Naive thymus-derived CD4-positive, alpha-beta T cell (primary cell): ENCODE measurements at regions not wholly inside any gene's neighbourhood (a gene's known extent, or its start where the extent isn't known, plus 50 kb on each side); places are given as distances from the start of the nearest gene placed in this dataset.

ENCODE experiments used
- ATAC-seq: fragments of 150-1000 bp; cut with Tn5 transposase; 2 replicates; pipeline ENCODE4 v1.10.0; 2021; ENCODE audit warnings: mild to moderate bottlenecking, moderate library complexity
- CTCF ChIA-PET: fragments of 350-600 bp; sonication (Branson Sonifier 250); formaldehyde crosslinking; loops from one replicate; lab custom pipeline; 2021; ENCODE audit warnings: antibody characterized with exemption; lab: Charles Lee
- POLR2A ChIA-PET: fragments of 350-600 bp; sonication (Branson Sonifier 250); formaldehyde crosslinking; loops from one replicate; lab custom pipeline; 2021; ENCODE audit warnings: antibody characterized with exemption, inconsistent platforms; lab: Charles Lee
- DNase-seq, 9 donors: peaks; one replicate each; pipeline versions ENCODE4 v3.0.0 to v3.0.0-alpha.2; 2020 to 2022; ENCODE audit warnings: mixed read lengths in 1 of 9
- H3K27ac ChIP-seq: one replicate; pipeline ENCODE4 v1.7.0; 2013; ENCODE audit warnings: mild to moderate bottlenecking, low read depth, low read length, moderate library complexity
- H3K27me3 ChIP-seq, 2 donors: one replicate each; pipeline ENCODE4 v1.7.0; 2013; ENCODE audit warnings: low read length in 2 of 2, mild to moderate bottlenecking in 2 of 2, moderate library complexity in 2 of 2; ENCODE audit not compliant: control insufficient read depth in 2 of 2, insufficient read depth in 2 of 2
- H3K36me3 ChIP-seq, 3 experiments: 1 replicate in 2 of 3; 2 replicates in 1 of 3; pipeline ENCODE4 v1.7.0; 2013; ENCODE audit warnings: low read length in 3 of 3, mild to moderate bottlenecking in 3 of 3, moderate library complexity in 1 of 3; ENCODE audit not compliant: insufficient read depth in 3 of 3, control insufficient read depth in 2 of 3
- H3K4me1 ChIP-seq, 2 donors: one replicate each; pipeline ENCODE4 v1.7.0; 2013; ENCODE audit warnings: low read length in 2 of 2, mild to moderate bottlenecking in 2 of 2, moderate library complexity in 1 of 2; ENCODE audit not compliant: control insufficient read depth in 2 of 2, insufficient read depth in 2 of 2
- H3K4me3 ChIP-seq: 2 replicates; pipeline ENCODE4 v1.7.0; 2013; ENCODE audit warnings: mild to moderate bottlenecking, low read length
- H3K9me3 ChIP-seq, 3 experiments: 1 replicate in 2 of 3; 2 replicates in 1 of 3; pipeline ENCODE4 v1.7.0; 2013; ENCODE audit warnings: low read length in 3 of 3; ENCODE audit not compliant: control insufficient read depth in 2 of 3
- H3K27ac Mint-ChIP-seq, 9 donors: one replicate each; pipeline ENCODE4 v1.8.0; 2020 to 2022; ENCODE audit warnings: mixed read lengths in 9 of 9, mild to moderate bottlenecking in 8 of 9, moderate library complexity in 5 of 9, inconsistent platforms in 2 of 9
- H3K27me3 Mint-ChIP-seq, 5 donors: one replicate each; pipeline ENCODE4 v1.8.0; 2021 to 2022; ENCODE audit warnings: mixed read lengths in 5 of 5, mild to moderate bottlenecking in 1 of 5
- H3K36me3 Mint-ChIP-seq, 5 donors: one replicate each; pipeline ENCODE4 v1.8.0; 2020 to 2022; ENCODE audit warnings: mixed read lengths in 5 of 5, mild to moderate bottlenecking in 3 of 5, inconsistent platforms in 1 of 5
- H3K4me1 Mint-ChIP-seq, 7 donors: one replicate each; pipeline ENCODE4 v1.8.0; 2020 to 2022; ENCODE audit warnings: mixed read lengths in 7 of 7, mild to moderate bottlenecking in 3 of 7, inconsistent platforms in 1 of 7
- H3K4me3 Mint-ChIP-seq, 10 donors: one replicate each; pipeline ENCODE4 v1.8.0; 2020 to 2022; ENCODE audit warnings: mild to moderate bottlenecking in 10 of 10, mixed read lengths in 10 of 10, moderate library complexity in 6 of 10, inconsistent platforms in 2 of 10
- H3K9me3 Mint-ChIP-seq, 11 donors: one replicate each; pipeline ENCODE4 v1.8.0; 2020 to 2022; ENCODE audit warnings: mixed read lengths in 11 of 11, mild to moderate bottlenecking in 4 of 11, inconsistent platforms in 1 of 11, moderate library complexity in 1 of 11
- intact Hi-C, 2 donors: fragments of 100-400 bp; cut with micrococcal nuclease; formaldehyde crosslinking; loops; one replicate each; pipeline ENCODE4 v1.15.1; 2023

GRCh38 chr12:127268706-127269425 lies 998.1 kb upstream of the TMEM132C start:
- Histone ChIP-seq H3K4me1 (no peaks in the 10 kb centered on the region), H3K36me3 (no peaks in the 10 kb centered on the region), H3K27ac (no peak overlapping the region), H3K9me3 (no peaks in the 10 kb centered on the region), H3K4me3 (no peak overlapping the region), H3K27me3 (no peaks in the 10 kb centered on the region)
- ChIA-PET CTCF (no interaction called here), POLR2A (no interaction called here)
- H3K4me1 Mint-ChIP-seq = no peaks in the 10 kb centered on the region
- DNase-seq (no peak), ATAC-seq (no peak)
- no peaks in the 10 kb centered on the region for H3K36me3 Mint-ChIP-seq
- H3K27me3 Mint-ChIP-seq = peaks cover 0 to 25% (median 18%) of the 10 kb centered on the region in 5 donors
- no peak overlapping the region for H3K4me3 Mint-ChIP-seq
- H3K27ac Mint-ChIP-seq = no peak overlapping the region
- peaks cover 0 to 9% (median 0%) of the 10 kb centered on the region in 11 donors for H3K9me3 Mint-ChIP-seq
- intact Hi-C loops = no loop called here

- peaks cover 0 to 7% (median 0%) of the 10 kb centered on the region in 11 donors for H3K9me3 Mint-ChIP-seq
Observed at GRCh38 chr12:127270193-127270592, 996.8 kb upstream of the TMEM132C start.

DNA sequence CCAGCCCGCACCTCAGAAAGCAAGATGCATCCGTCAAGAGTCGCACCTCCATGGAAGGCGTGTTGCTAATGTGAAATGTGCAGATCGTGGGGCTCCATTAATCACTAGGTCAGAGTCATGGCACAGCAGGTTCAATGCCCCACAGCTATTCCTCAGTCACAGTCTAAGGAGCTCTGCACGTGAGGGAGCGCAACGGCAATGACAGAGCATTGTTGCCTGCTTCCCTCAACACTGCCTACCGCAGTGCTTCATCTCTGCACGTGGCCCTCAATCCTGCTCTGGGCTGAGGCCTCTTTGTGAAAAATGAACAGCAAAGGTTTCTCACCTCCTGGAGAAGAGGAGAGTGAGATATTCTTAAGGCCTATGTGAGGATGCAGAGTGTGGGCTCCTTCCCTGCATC lies 995.2 kb upstream of the TMEM132C start:
- Mint-ChIP-seq H3K27ac (no peak overlapping the region), H3K27me3 (peaks cover 0 to 21% (median 14%) of the 10 kb centered on the region in 5 donors), H3K9me3 (peaks cover 0 to 2% (median 0%) of the 10 kb centered on the region in 11 donors), H3K36me3 (no peaks in the 10 kb centered on the region), H3K4me3 (no peak overlapping the region), H3K4me1 (no peaks in the 10 kb centered on the region)
- intact Hi-C loops = no loop called here
- no peaks in the 10 kb centered on the region for H3K27me3 ChIP-seq
- no peaks in the 10 kb centered on the region for H3K4me1 ChIP-seq
- ChIA-PET CTCF (interaction anchor here (1.5 kb wide), 1 partner anchor 9 kb away, joined by 3 read pairs; no protein-coding TSS in a partner anchor), POLR2A (no interaction called here)
- H3K9me3 ChIP-seq = no peaks in the 10 kb centered on the region
- no peak overlapping the region for H3K27ac ChIP-seq
- no peak overlapping the region for H3K4me3 ChIP-seq
- H3K36me3 ChIP-seq = no peaks in the 10 kb centered on the region
- no peak for DNase-seq
- ATAC-seq = no peak

More at GRCh38 chr12:127270193-127270592, 996.8 kb upstream of the TMEM132C start:
- Mint-ChIP-seq H3K36me3 (no peaks in the 10 kb centered on the region), H3K4me3 (no peak overlapping the region), H3K27me3 (peaks cover 0 to 21% (median 14%) of the 10 kb centered on the region in 5 donors), H3K27ac (no peak overlapping the region), H3K4me1 (no peaks in the 10 kb centered on the region)
- intact Hi-C loops = no loop called here
- CTCF ChIA-PET = no interaction called here
- DNase-seq (no peak), ATAC-seq (no peak)
- Histone ChIP-seq H3K4me3 (no peak overlapping the region), H3K4me1 (no peaks in the 10 kb centered on the region), H3K36me3 (no peaks in the 10 kb centered on the region), H3K9me3 (no peaks in the 10 kb centered on the region), H3K27me3 (no peaks in the 10 kb centered on the region), H3K27ac (no peak overlapping the region)
- POLR2A ChIA-PET = no interaction called here

- Histone ChIP-seq H3K27ac (no peak overlapping the region), H3K27me3 (no peaks in the 10 kb centered on the region), H3K9me3 (no peaks in the 10 kb centered on the region), H3K4me3 (no peak overlapping the region), H3K36me3 (no peaks in the 10 kb centered on the region), H3K4me1 (no peaks in the 10 kb centered on the region)
- ChIA-PET CTCF (interaction anchor here (1.5 kb wide), 1 partner anchor 8 kb away, joined by 3 read pairs; no protein-coding TSS in a partner anchor), POLR2A (no interaction called here)
- H3K4me1 Mint-ChIP-seq = peaks cover 0 to 3% (median 0%) of the 10 kb centered on the region in 7 donors
- H3K27me3 Mint-ChIP-seq = peaks cover 0 to 23% (median 13%) of the 10 kb centered on the region in 5 donors
- no peak for ATAC-seq
- H3K27ac Mint-ChIP-seq = no peak overlapping the region
- no peak overlapping the region for H3K4me3 Mint-ChIP-seq
- H3K9me3 Mint-ChIP-seq = peaks cover 0 to 2% (median 0%) of the 10 kb centered on the region in 11 donors
- intact Hi-C loops = no loop called here
- no peak for DNase-seq
- H3K36me3 Mint-ChIP-seq = no peaks in the 10 kb centered on the region
Observed at GRCh38 chr12:127272864-127273263, 994.1 kb upstream of the TMEM132C start.

DNA sequence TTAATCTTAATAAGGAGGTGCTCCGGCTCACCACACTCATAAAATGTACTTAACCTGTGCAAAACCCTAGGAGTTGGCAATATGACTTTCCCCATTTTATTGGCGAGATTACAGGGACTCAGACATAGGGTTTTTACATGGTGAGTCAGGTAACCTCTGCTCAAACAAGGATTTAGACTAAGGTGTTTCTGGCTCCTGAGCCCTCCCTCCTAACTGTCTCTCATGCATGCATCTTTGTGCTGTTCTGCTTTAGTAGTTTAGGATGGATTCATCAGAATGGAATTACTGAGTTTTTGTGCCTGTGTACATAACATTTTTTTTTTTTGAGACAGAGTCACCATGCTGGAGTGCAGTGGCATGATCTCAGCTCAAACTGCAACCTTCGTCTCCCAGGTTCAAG lies 993.3 kb upstream of the TMEM132C start:
- no peak overlapping the region for H3K27ac Mint-ChIP-seq
- ATAC-seq (no peak), DNase-seq (no peak)
- H3K9me3 Mint-ChIP-seq = peaks cover 0 to 2% (median 0%) of the 10 kb centered on the region in 11 donors
- H3K4me1 Mint-ChIP-seq = peaks cover 0 to 4% (median 0%) of the 10 kb centered on the region in 7 donors
- no peak overlapping the region for H3K4me3 Mint-ChIP-seq
- CTCF ChIA-PET = no interaction called here
- Histone ChIP-seq H3K4me1 (no peaks in the 10 kb centered on the region), H3K9me3 (no peaks in the 10 kb centered on the region), H3K4me3 (no peak overlapping the region), H3K36me3 (no peaks in the 10 kb centered on the region), H3K27ac (no peak overlapping the region), H3K27me3 (no peaks in the 10 kb centered on the region)
- intact Hi-C loops = no loop called here
- POLR2A ChIA-PET = no interaction called here
- H3K36me3 Mint-ChIP-seq = no peaks in the 10 kb centered on the region
- H3K27me3 Mint-ChIP-seq = peaks cover 0 to 29% (median 17%) of the 10 kb centered on the region in 5 donors

GRCh38 chr12:127275416-127275815 lies 991.6 kb upstream of the TMEM132C start:
- Histone ChIP-seq H3K4me3 (no peak overlapping the region), H3K36me3 (no peaks in the 10 kb centered on the region), H3K4me1 (no peaks in the 10 kb centered on the region), H3K27me3 (no peaks in the 10 kb centered on the region), H3K27ac (no peak overlapping the region), H3K9me3 (no peaks in the 10 kb centered on the region)
- Mint-ChIP-seq H3K4me1 (peaks cover 0 to 4% (median 0%) of the 10 kb centered on the region in 7 donors), H3K9me3 (peaks cover 0 to 2% (median 0%) of the 10 kb centered on the region in 11 donors), H3K36me3 (no peaks in the 10 kb centered on the region), H3K27me3 (peaks cover 0 to 32% (median 21%) of the 10 kb centered on the region in 5 donors), H3K27ac (no peak overlapping the region), H3K4me3 (no peak overlapping the region)
- CTCF ChIA-PET = no interaction called here
- no peak for DNase-seq
- POLR2A ChIA-PET = no interaction called here
- no peak for ATAC-seq
- intact Hi-C loops = no loop called here

- peaks cover 0 to 5% (median 0%) of the 10 kb centered on the region in 7 donors for H3K4me1 Mint-ChIP-seq
- Histone ChIP-seq H3K27ac (no peak overlapping the region), H3K4me3 (no peak overlapping the region), H3K36me3 (no peaks in the 10 kb centered on the region), H3K4me1 (no peaks in the 10 kb centered on the region), H3K9me3 (no peaks in the 10 kb centered on the region), H3K27me3 (no peaks in the 10 kb centered on the region)
- ChIA-PET CTCF (no interaction called here), POLR2A (no interaction called here)
- no peak for ATAC-seq
- H3K27me3 Mint-ChIP-seq = peaks cover 0 to 29% (median 22%) of the 10 kb centered on the region in 5 donors
- intact Hi-C loops = no loop called here
- DNase-seq = no peak
- peaks cover 0 to 2% (median 0%) of the 10 kb centered on the region in 11 donors for H3K9me3 Mint-ChIP-seq
- no peak overlapping the region for H3K27ac Mint-ChIP-seq
- no peak overlapping the region for H3K4me3 Mint-ChIP-seq
- H3K36me3 Mint-ChIP-seq = no peaks in the 10 kb centered on the region
Observed at GRCh38 chr12:127277882-127278281, 989.1 kb upstream of the TMEM132C start.
